ENCODE measurements at regions not wholly inside any gene's neighbourhood (a gene's known extent, or its start where the extent isn't known, plus 50 kb on each side); places are given as distances from the start of the nearest gene placed in this dataset.

DNA sequence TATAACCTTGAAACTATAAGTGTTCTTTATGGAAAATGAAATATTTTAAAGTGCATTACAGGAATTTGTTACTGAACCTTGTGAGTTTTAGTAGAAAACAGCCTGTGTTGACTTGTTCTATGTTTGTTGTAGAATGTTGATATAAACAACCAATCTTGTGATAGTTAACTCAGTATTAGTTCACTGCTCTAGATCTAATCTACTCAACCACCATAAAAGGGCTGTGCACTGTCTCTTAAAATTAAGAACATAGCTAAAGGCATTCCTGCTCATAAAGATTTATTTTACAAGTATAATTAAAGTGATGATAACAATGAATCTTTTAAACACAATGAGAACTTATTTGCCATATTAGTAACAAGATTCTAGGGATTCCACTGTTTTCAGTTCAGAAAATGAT, 110.5 kb upstream of the KLF7 start:
- no peak overlapping the region for H3K4me2 ChIP-seq (replicated peaks; ENCODE audit: extremely low read depth, low read length, poor library complexity, severe bottlenecking)
- no peak overlapping the region for H3K4me3 Mint-ChIP-seq

GRCh38 chr2:207276858-207277257, 111.1 kb upstream of the KLF7 start:
- TF ChIP-seq, protein P1, sequence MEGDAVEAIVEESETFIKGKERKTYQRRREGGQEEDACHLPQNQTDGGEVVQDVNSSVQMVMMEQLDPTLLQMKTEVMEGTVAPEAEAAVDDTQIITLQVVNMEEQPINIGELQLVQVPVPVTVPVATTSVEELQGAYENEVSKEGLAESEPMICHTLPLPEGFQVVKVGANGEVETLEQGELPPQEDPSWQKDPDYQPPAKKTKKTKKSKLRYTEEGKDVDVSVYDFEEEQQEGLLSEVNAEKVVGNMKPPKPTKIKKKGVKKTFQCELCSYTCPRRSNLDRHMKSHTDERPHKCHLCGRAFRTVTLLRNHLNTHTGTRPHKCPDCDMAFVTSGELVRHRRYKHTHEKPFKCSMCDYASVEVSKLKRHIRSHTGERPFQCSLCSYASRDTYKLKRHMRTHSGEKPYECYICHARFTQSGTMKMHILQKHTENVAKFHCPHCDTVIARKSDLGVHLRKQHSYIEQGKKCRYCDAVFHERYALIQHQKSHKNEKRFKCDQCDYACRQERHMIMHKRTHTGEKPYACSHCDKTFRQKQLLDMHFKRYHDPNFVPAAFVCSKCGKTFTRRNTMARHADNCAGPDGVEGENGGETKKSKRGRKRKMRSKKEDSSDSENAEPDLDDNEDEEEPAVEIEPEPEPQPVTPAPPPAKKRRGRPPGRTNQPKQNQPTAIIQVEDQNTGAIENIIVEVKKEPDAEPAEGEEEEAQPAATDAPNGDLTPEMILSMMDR (IDR thresholded peaks at IDR 0.05): no peak
- H2AFZ ChIP-seq (ENCODE audit: insufficient read depth, low read depth, low read length, poor library complexity, severe bottlenecking): no peak overlapping the region
- no peaks in the 10 kb centered on the region for H3K27me3 ChIP-seq (ENCODE audit: control insufficient read depth in 2 of 2, insufficient read depth in 2 of 2, low read length in 2 of 2)
- no peaks in the 10 kb centered on the region for H3K27me3 Mint-ChIP-seq (ENCODE audit: low read depth in 3 of 3)
- H3K79me2 ChIP-seq (ENCODE audit: insufficient read depth, low read length): no peaks in the 10 kb centered on the region
- H3K9ac ChIP-seq (ENCODE audit: insufficient read depth, low read length, poor library complexity, severe bottlenecking): no peak overlapping the region
- no peak overlapping the region for H3K27ac Mint-ChIP-seq
- no peak overlapping the region for H3K4me3 Mint-ChIP-seq
- H3K4me2 ChIP-seq (replicated peaks; ENCODE audit: extremely low read depth, low read length, poor library complexity, severe bottlenecking): no peak overlapping the region
- H3K36me3 ChIP-seq (replicated peaks in 1 of 2; ENCODE audit: control insufficient read depth in 1 of 2, insufficient read depth in 2 of 2, low read length in 2 of 2): no peaks in the 10 kb centered on the region
- intact Hi-C loops (cut with micrococcal nuclease): loop anchor here in 1 of 2 donors (10.0 kb wide), 1 partner anchor 52 kb away; no protein-coding TSS in a partner anchor
- no peaks in the 10 kb centered on the region for H3K9me3 Mint-ChIP-seq
- WGBS (ENCODE audit: insufficient coverage): 100% methylated on average over 1 of the region's 3 CpGs
- peaks cover 14% of the 10 kb centered on the region for H3K4me1 Mint-ChIP-seq
- H3K27ac ChIP-seq (ENCODE audit: low read depth in 1 of 2, low read length in 2 of 2): no peak overlapping the region
- H3K4me1 ChIP-seq (ENCODE audit: control insufficient read depth in 1 of 2, insufficient read depth in 2 of 2, low read length in 2 of 2): peaks cover 9 to 13% of the 10 kb centered on the region in 2 donors
- H3K9me3 ChIP-seq (replicated peaks in 1 of 2; ENCODE audit: control insufficient read depth in 1 of 2, insufficient read depth in 1 of 2, low read length in 2 of 2): no peaks in the 10 kb centered on the region
- H3K36me3 Mint-ChIP-seq: no peaks in the 10 kb centered on the region
- H3K4me3 ChIP-seq (replicated peaks in 1 of 3; ENCODE audit: low read depth in 2 of 3, low read length in 3 of 3): no peak overlapping the region
- DNase-seq: no peak
- no peaks in the 10 kb centered on the region for H4K20me1 ChIP-seq (ENCODE audit: insufficient read depth, low read length)

More for the DNA sequence above, 110.5 kb upstream of the KLF7 start:
- no peaks in the 10 kb centered on the region for H4K20me1 ChIP-seq (ENCODE audit: insufficient read depth, low read length)
- no peaks in the 10 kb centered on the region for H3K9me3 ChIP-seq (replicated peaks in 1 of 2; ENCODE audit: control insufficient read depth in 1 of 2, insufficient read depth in 1 of 2, low read length in 2 of 2)
- no peak overlapping the region for H3K9ac ChIP-seq (ENCODE audit: insufficient read depth, low read length, poor library complexity, severe bottlenecking)
- no peaks in the 10 kb centered on the region for H3K9me3 Mint-ChIP-seq
- no peaks in the 10 kb centered on the region for H3K27me3 ChIP-seq (ENCODE audit: control insufficient read depth in 2 of 2, insufficient read depth in 2 of 2, low read length in 2 of 2)
- no peak overlapping the region for H3K27ac Mint-ChIP-seq
- H2AFZ ChIP-seq (ENCODE audit: insufficient read depth, low read depth, low read length, poor library complexity, severe bottlenecking): no peak overlapping the region
- no peaks in the 10 kb centered on the region for H3K79me2 ChIP-seq (ENCODE audit: insufficient read depth, low read length)
- no peak for DNase-seq
- H3K4me1 ChIP-seq (ENCODE audit: control insufficient read depth in 1 of 2, insufficient read depth in 2 of 2, low read length in 2 of 2): peaks cover 9 to 13% of the 10 kb centered on the region in 2 donors
- no peak overlapping the region for H3K4me3 ChIP-seq (replicated peaks in 1 of 3; ENCODE audit: low read depth in 2 of 3, low read length in 3 of 3)
- intact Hi-C loops (cut with micrococcal nuclease): loop anchor here in 1 of 2 donors (10.0 kb wide), 1 partner anchor 51 kb away; no protein-coding TSS in a partner anchor
- H3K4me1 Mint-ChIP-seq: peaks cover 14% of the 10 kb centered on the region
- no peaks in the 10 kb centered on the region for H3K36me3 ChIP-seq (replicated peaks in 1 of 2; ENCODE audit: control insufficient read depth in 1 of 2, insufficient read depth in 2 of 2, low read length in 2 of 2)
- no peaks in the 10 kb centered on the region for H3K27me3 Mint-ChIP-seq (ENCODE audit: low read depth in 3 of 3)
- no peaks in the 10 kb centered on the region for H3K36me3 Mint-ChIP-seq
- TF ChIP-seq, protein P1 (IDR thresholded peaks at IDR 0.05): no peak
- no peak overlapping the region for H3K27ac ChIP-seq (ENCODE audit: low read depth in 1 of 2, low read length in 2 of 2)
